ENCODE measurements at regions not wholly inside any gene's neighbourhood (a gene's known extent, or its start where the extent isn't known, plus 50 kb on each side); places are given as distances from the start of the nearest gene placed in this dataset.
"Not testable (repeated sequence)": the region's sequence is repeated elsewhere in the genome, so short reads cannot be mapped to it uniquely, and the experiment has no call there.

DNA sequence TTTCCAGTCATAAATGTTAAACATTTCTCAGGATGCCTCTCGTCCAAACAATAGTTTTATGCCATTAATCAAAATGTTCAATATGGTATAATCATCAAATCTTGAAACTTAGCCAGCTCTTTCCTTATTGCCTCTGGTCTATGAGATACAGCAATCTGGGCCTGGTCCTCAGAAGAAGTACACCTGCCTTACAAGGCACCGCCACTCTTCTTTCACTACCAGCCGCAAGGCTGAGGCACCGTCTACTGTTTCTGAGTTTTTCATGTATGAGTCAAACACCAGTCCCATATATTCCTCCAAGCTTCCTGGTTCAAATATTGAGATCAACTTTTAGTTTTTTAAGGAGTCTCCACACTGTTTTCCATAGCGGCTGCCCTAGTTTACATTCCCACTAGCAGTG lies 600.6 kb upstream of the FAT3 start:
- DNase-seq = no peak

GRCh38 chr11:91608677-91609076 lies 615.9 kb upstream of the FAT3 start:
- DNase-seq = peak; percentile 8

DNA sequence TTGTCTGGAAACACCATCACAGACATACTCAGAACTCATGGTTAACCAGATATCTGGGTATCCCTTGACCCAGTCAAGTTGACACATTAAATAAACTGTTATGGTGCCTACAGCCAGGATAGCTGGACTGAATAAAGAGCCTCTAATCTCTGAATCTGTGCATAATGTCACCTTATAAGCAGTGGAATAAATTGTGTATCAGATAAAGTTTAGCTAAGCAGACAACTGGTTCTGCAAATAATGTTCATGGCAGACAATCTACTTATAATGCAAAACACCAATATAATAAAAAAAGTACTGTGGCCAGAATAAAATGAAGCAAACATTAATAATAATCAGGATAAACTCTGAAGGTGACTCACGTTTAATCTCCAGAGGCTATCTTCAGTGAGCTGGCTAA lies 628.5 kb upstream of the FAT3 start:
- no peak for DNase-seq

GRCh38 chr11:91591021-91591420 lies 633.6 kb upstream of the FAT3 start:
- DNase-seq = no peak

GRCh38 chr11:91587131-91587530 lies 637.5 kb upstream of the FAT3 start:
- no peak for DNase-seq

- DNase-seq = no peak
Measured at GRCh38 chr11:91585035-91585801, 639.4 kb upstream of the FAT3 start.

GRCh38 chr11:91563176-91563575 lies 661.4 kb upstream of the FAT3 start:
- no peak for DNase-seq

DNA sequence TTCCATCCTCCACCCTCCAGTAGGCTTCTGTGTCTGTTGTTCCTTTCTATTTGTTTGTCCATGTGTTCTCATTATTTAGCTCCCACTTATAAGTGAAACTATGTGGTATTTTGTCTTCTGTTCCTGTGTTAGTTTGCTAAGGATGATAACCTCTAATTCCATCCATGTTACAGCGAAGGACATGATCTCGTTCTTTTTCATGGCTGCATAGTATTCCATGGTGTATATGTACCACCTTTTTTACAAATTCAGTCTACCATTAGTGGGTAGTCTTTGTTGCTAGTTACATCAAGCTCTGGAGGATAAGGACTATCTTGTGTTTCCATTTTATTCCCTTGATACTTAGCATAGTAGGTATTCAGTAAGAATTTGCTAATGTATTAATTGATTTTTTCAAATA lies 664.2 kb upstream of the FAT3 start:
- no peak for DNase-seq

DNA sequence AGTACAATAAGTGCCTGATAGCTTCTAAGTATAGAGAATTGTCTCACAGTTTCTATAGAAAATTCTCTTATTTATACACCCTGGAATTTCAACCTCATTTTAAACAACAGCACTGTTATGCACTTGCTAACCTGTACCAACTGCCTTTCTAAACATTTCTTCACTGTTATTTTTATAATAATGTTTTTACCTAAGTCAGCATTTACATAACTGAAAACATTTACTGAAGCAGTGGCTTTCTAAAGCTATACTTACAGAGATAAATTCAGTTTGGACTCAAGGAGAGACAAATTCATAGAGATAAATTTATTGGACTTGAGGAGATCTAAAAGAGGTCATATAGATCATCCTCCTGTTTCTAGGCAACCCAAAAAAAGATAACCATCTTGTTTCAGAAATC lies 686.6 kb upstream of the FAT3 start:
- DNase-seq = no peak

GRCh38 chr11:91536366-91536765 lies 688.3 kb upstream of the FAT3 start:
- DNase-seq = no peak

DNA sequence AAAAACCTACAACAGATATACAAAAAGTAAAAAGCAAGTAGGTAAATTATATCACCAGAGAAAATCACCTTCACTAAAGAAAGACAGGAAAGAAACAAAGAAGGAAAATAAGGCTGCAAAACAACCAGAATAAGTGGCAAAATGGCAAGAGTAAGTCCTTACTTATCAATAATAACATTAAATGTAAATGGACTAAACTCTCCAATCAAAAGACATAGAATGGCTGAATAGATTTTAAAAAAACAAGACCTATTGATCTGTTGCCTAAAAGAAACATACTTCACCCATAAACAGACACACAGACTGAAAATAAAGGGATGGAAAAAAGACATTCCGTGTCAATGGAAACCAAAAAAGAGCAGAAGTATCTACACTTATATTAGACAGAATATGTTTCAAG lies 695.7 kb upstream of the FAT3 start:
- no peak for DNase-seq

- no peak for DNase-seq
Measured at GRCh38 chr11:91527380-91528030, 697.1 kb upstream of the FAT3 start.

- DNase-seq = no peak
Measured at GRCh38 chr11:91513734-91514133, 710.9 kb upstream of the FAT3 start.

GRCh38 chr11:91497847-91498246 lies 726.8 kb upstream of the FAT3 start:
- no peak for DNase-seq

- no peak for DNase-seq
Measured at GRCh38 chr11:91495837-91496236, 728.8 kb upstream of the FAT3 start.

DNA sequence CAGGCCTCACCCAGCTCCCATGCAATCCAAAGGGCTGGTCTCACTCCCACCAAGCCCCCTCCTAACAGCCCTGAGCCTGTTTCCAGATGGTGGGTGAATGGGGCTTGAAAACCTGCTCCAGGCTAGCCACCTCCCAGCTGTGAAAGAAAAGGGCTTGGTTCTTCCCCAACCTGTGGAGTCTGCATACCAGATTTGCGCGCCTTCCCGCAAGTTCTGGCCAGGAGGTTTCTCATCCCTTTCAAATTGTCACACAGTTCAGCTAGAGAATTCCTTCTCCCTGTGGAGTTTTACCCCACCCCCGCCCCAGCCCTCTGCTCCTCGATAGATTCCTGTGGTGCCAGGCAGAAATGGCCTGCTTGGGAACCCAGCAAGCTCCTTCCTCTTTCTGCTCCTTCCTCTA lies 734.6 kb upstream of the FAT3 start:
- no peak for DNase-seq

GRCh38 chr11:91483956-91484355 lies 740.7 kb upstream of the FAT3 start:
- DNase-seq = not testable (repeated sequence)

DNA sequence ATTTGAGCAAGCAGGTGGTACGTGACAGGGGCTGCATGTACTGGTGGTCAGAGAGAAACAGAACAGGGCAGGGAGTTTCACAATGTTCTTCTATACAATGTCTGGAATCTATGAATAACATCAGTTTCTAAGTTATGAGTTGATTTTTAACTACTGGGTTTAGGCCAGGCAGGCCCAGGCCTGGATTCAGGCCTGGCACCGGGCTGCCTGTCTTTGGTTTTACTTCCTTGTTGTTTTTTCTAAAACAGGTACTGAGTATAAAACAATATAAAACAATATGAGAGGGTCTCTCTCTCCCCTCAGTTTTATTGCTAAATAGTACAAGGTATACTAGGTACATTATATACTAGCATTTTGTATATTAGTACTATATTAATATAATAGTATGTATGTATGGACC lies 742.7 kb upstream of the FAT3 start:
- DNase-seq = not testable (repeated sequence)

DNA sequence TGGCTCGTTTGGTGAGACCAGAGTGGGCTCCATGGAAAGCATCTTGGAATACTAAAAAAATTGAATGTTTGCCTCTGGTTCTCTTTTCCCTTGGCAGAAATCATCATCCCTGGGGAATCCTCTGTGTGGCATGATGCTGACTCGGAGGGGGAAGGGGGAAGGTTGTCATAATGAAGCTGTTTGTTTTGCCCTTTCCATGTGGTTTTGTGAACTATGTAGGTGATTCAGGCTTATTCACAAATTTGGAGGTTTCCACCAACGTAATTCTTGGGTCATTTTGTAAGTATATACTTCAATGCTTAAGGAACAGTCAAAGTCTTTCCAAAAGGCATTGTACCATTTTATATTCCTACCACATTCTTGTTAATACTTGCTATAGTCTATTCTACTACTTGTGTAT lies 754.0 kb upstream of the FAT3 start:
- DNase-seq = no peak

DNA sequence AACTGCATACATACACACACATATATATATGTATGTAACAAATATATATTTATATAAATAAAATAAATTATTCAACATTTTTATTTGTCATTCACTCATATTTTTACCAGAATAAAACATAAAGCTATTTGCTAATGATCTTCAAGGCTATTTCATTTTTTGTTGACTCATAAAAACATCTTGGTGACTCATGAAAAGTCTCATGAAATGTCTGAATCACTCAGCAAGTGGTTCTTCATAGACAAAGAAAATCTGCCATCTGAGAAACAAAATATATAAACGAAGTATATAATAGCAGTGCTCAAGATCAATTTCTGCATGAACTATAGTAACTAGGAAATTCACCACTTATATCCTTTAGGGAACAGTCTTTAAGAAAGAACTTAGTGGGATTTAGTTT lies 764.8 kb upstream of the FAT3 start:
- no peak for DNase-seq

- no peak for DNase-seq
Measured at GRCh38 chr11:91446267-91446666, 778.4 kb upstream of the FAT3 start.

GRCh38 chr11:91435694-91436395 lies 788.8 kb upstream of the FAT3 start:
- no peak for DNase-seq

DNA sequence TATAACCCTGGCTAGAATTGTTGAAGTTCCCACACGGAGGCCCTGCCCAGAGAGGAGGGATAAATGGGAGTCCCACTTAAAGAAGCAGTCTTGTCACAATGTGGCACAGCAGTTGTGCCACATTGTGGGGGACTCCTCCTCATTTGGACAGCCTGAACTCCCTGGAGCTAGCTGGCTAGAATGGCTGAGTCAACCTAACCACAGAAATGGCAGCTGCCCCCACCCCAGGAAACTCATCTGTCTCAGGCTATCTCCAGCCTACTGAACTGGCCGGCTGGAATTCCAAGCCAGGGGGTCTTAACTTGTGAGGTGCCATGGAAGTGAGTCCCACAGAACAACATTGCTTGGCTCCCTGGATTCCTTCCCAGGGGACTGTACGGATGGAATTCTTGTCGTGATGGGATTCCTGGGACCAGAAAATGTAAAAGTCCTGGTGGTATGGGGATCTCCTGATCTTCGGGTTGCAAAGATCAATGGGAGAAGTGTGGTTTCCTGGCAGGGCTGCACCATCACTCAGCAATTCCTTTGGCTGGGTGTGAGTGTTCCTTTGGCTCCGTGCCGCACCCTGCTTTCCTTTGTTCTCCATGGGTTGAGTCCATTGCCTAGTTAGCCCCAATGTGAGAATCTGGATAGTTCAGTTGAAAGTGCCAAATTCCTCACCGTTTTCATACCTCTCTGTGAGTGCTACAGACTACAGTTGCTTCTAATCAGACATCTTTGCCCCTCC lies 791.2 kb upstream of the FAT3 start:
- DNase-seq = no peak

DNA sequence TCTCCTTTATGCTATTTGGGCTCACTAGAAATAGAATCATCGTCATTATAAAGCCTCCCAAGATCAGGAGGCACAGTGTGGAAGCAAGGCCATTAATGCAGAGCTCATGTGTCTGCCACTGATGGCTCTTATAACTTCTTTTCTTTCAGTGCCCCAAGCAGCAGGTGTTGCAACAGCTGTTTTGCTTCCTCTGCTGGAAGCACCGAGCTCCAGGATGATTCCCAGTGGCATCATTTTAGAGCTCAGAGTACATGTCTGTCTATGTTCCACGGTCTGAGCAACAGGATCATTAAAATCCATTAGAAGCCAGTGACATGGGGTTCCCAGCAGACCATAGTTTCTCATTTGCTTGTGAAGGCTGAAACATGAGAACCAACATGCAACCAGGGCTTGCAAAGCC lies 803.0 kb upstream of the FAT3 start:
- no peak for DNase-seq

Measured in NCI-H1092 treated with DMSO at 0.1 percent for 48 hours (cell line).